Stimulated activated CD4-positive, alpha-beta T cell treated with anti-CD3 and anti-CD28 coated beads, Interleukin-2, amount 100 ng/mL, for 48 hours (primary cell): ENCODE measurements at regions not wholly inside any gene's neighbourhood (a gene's known extent, or its start where the extent isn't known, plus 50 kb on each side); places are given as distances from the start of the nearest gene placed in this dataset.
"Not testable (repeated sequence)": the region's sequence is repeated elsewhere in the genome, so short reads cannot be mapped to it uniquely, and the experiment has no call there.

ENCODE experiments used
- DNase-seq, 2 donors: peaks; one replicate each; pipeline ENCODE4 v3.0.0-alpha.2; 2020

DNA sequence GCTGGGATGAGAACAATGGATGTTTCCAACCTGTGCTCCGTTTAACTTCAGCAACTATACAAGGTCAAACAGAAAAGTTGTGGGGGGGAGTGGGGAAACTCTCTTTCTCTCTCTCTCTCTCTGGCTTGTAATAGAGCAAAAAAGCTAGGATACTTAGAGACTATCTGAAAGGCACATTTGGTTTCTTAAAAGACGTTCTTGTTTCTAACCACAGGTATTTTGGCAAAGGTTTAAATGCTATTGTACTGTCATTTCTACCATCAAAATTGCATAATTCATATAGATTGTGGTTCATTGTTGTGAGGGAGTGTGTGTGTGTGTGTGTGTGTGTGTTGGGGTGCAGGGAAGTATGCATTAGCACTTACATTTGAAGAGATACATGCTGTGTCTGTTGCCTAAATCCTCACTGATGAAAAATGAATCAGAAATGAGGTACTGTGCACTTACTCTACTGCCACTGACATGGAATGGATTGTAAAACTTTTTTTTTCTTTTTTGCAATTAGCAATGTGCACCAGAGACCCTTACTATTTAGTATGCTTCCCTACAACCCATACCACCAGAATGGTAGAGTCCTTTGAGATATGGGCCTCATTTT lies 841.0 kb upstream of the PIK3C3 start:
- no peak for DNase-seq

- DNase-seq: no peak
These were observed 855.6 kb upstream of the PIK3C3 start for GRCh38 chr18:41099451-41099850.

DNA sequence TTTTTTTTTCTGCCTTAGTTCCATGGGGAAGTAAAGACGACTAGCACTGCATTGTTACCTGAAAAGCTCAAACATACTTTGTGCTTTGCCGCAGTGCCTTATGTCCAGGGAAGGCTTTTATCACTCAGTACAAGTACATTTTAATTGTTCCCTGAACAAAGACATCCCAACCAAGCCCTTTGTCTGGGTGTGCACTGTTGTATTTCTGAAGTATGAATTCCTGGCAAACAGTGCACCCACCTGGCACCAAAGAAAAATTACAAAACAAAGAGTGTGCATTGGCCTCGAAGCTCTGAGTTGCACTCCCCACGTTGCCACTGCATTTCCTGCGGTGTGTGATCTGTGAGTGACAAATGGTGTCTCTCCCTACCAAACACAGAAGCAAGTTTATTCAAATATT lies 858.5 kb upstream of the PIK3C3 start:
- no peak for DNase-seq

DNA sequence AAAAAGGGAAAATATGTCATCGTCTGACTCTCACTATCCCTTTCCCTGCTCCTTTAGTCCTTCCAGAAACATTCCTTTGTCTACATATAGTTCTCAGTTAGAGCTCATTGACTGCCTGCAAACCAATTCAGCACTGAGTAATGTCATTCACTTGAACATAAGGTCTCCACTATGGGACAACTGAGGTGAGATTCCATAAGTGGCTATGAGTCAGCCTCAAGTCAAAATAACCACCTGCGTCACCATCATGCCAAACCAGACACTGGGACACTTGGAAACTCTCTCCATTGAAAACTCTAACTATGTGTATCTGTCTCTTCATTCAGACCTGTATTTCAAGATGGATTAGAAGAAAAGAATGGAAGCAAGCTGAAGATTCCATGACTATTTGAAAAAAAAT lies 878.0 kb upstream of the PIK3C3 start:
- DNase-seq: no peak

GRCh38 chr18:41075212-41075611 lies 879.8 kb upstream of the PIK3C3 start:
- no peak for DNase-seq

DNA sequence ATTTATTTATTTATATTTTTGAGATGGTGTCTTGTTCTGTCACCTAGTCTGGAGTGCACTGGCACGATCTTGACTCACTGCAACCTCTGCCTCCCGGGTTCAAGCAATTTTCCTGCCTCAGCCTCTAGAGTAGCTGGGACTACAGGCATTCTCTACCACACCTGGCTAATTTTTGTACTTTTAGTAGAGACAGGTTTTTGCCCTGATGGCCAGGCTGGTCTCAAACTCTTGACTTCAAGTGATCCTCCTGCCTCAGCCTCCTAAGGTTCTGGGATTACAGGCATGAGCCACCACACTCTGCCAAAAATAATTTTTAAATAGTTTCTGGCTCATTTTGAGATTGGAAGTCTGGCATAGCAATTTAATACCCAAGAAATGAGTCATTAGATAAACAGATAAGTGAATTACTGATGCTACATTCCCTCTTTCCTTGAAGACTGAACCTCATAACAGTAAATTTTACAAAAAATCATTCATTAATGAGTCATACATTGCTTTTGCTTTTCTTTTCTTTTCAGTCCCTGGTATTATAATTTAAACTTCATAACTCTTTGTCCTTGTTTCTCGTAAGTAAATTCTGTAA lies 881.6 kb upstream of the PIK3C3 start:
- DNase-seq: no peak

- no peak for DNase-seq
These were observed 882.1 kb upstream of the PIK3C3 start for GRCh38 chr18:41072946-41073345.

DNA sequence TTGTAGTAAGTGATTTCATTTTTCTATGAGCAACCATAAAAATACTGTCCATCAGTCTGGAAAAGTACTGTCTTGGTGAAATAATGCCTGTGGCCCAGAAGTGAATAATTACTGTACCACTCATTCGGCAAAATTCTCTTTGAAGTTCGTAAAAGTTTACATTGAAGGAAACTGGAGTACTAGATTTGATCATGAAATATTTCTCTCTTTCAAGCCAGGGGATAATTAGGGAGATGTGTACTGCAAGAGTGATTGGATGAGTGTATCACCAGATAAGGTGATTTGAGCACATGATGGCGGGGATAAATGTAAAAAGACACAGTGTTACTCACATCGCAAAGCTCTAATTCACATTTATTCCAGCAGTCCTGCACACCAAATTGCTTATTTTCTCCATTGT lies 883.2 kb upstream of the PIK3C3 start:
- no peak for DNase-seq

GRCh38 chr18:41069167-41069566 lies 885.9 kb upstream of the PIK3C3 start:
- no peak for DNase-seq

GRCh38 chr18:41064916-41065315 lies 890.1 kb upstream of the PIK3C3 start:
- no peak for DNase-seq

DNA sequence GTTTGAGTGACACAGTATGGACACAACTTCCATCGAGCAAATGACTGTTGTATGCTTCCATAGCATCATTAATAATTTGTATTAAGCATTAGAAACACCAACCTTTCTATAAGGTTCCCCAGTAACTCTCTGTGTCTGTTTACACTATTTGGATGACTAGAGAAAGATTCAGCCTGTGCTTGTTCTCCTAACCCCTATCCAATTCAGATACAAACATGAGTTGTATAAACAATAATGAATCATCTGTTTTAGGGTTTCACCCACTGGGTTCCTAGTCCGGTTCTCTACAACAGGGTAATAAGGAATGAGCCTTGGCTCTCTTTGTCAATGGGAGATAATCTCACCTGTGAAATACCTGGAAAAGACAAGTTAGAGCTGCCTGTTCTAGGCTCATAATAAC lies 894.1 kb upstream of the PIK3C3 start:
- no peak for DNase-seq

DNA sequence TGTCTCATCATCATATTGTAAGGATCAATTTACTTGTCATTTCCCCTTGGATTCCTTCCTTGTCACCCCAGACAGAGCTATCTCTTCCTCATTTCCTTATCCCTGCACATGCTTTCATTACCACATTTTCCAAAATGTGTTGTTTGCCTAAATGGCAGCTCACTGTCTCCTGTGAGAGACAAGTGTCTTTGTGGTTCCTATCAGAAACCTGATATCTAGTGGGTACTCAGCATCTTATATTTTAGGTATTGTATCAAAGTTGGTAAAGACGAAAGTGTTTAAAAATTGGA lies 896.0 kb upstream of the PIK3C3 start:
- no peak for DNase-seq

DNA sequence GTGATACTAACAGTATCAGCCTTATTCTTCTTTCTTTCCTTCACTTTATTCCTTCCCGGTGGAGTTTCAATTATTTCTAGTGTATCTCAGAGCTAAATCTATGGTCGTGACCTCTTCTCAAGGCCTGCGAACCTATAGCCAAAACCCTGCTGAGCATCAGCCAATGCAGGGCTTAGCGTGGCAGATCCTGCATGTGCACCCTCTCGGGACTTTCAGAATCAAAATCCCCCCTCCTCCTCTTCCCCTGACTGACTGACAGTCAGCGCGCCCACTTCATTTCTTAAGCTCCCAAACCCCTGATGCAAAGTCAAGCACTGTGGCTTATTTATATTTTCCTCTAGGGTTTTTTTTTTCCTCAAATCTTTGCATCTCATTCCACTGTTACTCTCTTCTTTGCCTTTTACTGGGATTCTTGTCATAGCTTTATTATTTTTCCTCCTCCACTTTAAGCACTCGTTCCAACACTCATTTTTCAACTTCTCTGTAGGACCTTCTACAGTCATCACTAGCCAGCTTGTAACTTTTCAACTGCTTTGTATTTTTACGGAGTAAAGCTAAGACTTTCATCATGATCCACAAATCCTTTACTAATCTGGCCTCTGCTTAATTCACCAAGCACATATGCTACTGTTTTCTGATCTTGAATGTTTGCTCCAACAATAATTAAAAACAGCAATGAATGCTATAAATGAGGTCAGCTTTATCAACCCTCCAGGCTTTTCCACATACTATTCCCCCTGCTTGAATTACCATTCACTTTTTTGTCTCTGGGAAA lies 896.5 kb upstream of the PIK3C3 start:
- no peak for DNase-seq

GRCh38 chr18:41052625-41053024 lies 902.4 kb upstream of the PIK3C3 start:
- no peak for DNase-seq

GRCh38 chr18:41046250-41046649 lies 908.8 kb upstream of the PIK3C3 start:
- DNase-seq: not testable (repeated sequence)

- DNase-seq: no peak
These were observed 911.2 kb upstream of the PIK3C3 start for GRCh38 chr18:41043876-41044275.

DNA sequence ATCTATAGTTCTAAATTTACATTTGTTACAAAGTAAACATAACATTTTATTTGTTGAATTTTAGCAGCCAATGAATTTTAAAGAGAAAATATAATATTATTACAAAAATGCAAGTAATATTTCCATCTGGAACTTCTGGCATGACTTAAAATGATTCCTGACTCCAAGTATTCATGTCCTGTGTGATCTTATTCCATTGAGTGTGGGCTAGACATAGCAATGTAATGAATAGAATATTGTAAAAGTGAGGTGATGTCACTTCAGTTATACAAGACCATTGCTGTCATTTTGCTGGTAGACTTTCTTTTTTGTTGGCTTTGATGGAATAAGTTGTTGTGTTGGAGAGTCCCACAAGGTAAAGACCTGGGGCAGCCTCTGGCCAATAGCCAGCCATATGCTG lies 912.2 kb upstream of the PIK3C3 start:
- DNase-seq: no peak

- DNase-seq: no peak
These were observed 917.0 kb upstream of the PIK3C3 start for GRCh38 chr18:41038071-41038470.

GRCh38 chr18:41036346-41036745 lies 918.7 kb upstream of the PIK3C3 start:
- DNase-seq: no peak

DNA sequence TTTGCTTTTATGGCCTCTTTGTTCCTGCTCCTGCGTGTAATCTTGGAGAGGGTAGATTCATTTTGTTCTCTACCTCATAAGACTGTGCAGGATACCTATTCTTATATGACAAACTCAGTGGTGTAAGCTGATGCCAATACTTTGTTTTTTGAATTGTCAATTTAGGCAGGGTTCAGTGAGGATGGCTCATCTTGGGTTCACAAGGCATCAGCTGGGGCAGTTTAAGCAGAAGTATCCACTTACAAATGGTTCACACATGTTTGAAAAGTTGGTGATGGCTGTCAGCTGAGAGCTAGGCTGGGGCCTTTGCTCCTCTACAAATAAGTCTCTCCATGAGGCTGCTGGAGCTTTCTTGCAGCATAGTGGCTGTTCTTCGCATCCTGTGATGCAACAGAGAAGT lies 920.6 kb upstream of the PIK3C3 start:
- no peak for DNase-seq

DNA sequence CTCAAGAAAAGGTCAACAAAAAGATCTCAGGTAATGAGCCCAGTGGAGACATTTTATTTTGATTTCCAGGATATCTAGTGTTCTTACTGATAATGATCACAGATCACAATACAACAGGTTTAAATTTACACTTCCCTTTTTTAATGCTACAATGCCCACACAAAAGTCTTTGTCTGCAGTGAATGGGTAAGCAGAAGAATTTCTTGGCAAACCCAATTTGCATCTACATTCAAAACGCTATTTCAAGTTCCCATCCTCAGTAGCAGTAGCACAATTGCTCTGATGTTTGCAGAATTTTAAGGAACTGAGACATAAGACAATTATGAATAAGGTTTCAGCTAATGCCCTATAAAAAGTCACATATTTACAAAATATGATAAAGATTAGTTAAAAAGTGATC lies 929.4 kb upstream of the PIK3C3 start:
- no peak for DNase-seq

GRCh38 chr18:41024792-41025191 lies 930.2 kb upstream of the PIK3C3 start:
- no peak for DNase-seq

DNA sequence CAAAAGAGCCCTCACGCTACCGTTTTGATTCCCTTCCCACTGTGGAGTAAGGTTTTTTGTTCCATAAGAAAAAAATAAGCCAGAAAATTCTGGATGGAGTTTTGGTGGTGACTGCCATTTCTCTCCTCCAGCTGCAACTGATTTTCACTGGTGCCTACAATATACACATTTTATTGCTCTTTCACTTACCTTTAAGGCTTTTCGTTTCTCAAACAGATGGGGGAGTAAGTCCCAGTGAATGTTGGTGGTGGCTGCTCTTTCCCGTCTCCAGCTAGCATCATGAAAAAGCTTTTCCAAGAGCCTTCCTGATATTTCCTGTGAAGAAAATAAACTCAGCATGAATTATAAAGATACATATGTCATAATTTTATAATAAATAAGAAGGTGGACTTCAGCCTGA lies 932.5 kb upstream of the PIK3C3 start:
- DNase-seq: no peak

GRCh38 chr18:41021089-41021488 lies 933.9 kb upstream of the PIK3C3 start:
- DNase-seq: no peak

DNA sequence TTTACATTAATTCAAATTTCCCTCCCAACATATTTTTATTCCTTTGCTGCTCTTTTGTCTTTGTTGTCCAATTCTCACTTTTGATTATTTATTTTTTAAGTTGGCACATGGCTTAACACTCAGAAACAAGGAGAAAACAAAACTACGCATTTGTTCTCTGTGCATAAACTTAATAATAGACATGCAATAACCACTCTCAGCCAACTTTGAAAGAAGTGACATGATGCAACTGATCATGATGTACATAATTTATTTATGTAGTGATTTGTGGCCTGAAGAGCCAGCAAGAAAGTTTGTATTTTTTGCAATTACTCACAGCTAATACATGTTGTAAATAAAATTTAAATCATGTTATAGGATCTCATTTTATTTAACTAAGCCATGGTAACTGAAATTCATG lies 942.8 kb upstream of the PIK3C3 start:
- no peak for DNase-seq
